Osteoblast (primary cell): ENCODE measurements at regions not wholly inside any gene's neighbourhood (a gene's known extent, or its start where the extent isn't known, plus 50 kb on each side); places are given as distances from the start of the nearest gene placed in this dataset.
"Not testable (repeated sequence)": the region's sequence is repeated elsewhere in the genome, so short reads cannot be mapped to it uniquely, and the experiment has no call there.

Experiments used
- DNase-seq: peaks from one replicate; pipeline ENCODE4 v3.0.0; 2011; ENCODE audit warnings: low spot score, mixed read lengths; ENCODE audit not compliant: insufficient read length; ENCODE audit errors: missing footprints
- H2AFZ ChIP-seq: 2 replicates; pipeline ENCODE4 v1.6.0; 2011; ENCODE audit warnings: mild to moderate bottlenecking, low read length
- H3K27ac ChIP-seq: 2 replicates; pipeline ENCODE4 v1.5.1; 2011; ENCODE audit warnings: mild to moderate bottlenecking, low read depth, low read length, moderate library complexity
- H3K27me3 ChIP-seq: 2 replicates; pipeline ENCODE4 v1.6.0; 2012; ENCODE audit warnings: mild to moderate bottlenecking, control low read depth, inconsistent platforms, low read length, moderate library complexity; ENCODE audit not compliant: insufficient read depth
- H3K36me3 ChIP-seq: 2 replicates; pipeline ENCODE4 v1.5.1; 2011; ENCODE audit warnings: mild to moderate bottlenecking, low read length, control low read depth, moderate library complexity; ENCODE audit not compliant: insufficient read depth
- H3K4me1 ChIP-seq: 2 replicates; pipeline ENCODE4 v1.5.1; 2011; ENCODE audit warnings: mild to moderate bottlenecking, low read length, control low read depth, moderate library complexity; ENCODE audit not compliant: insufficient read depth
- H3K4me2 ChIP-seq: 2 replicates; pipeline ENCODE4 v1.6.0; 2011; ENCODE audit warnings: mild to moderate bottlenecking, low read length; ENCODE audit not compliant: insufficient read depth
- H3K4me3 ChIP-seq: fragments of 200-600 bp; sonication (generic); 3 replicates; pipeline ENCODE4 v1.5.1; 2012; ENCODE audit warnings: mild to moderate bottlenecking, low read length, inconsistent platforms; ENCODE audit not compliant: insufficient read depth
- H3K79me2 ChIP-seq: 2 replicates; pipeline ENCODE4 v1.6.0; 2012; ENCODE audit warnings: mild to moderate bottlenecking, low read length, control low read depth, inconsistent platforms; ENCODE audit not compliant: insufficient read depth
- H3K9me3 ChIP-seq: 2 replicates; pipeline ENCODE4 v1.5.1; 2011; ENCODE audit warnings: low read depth, low read length, control low read depth
- H4K20me1 ChIP-seq: 2 replicates; pipeline ENCODE4 v1.6.0; 2012; ENCODE audit warnings: mild to moderate bottlenecking, low read length, control low read depth; ENCODE audit not compliant: insufficient read depth
- TF ChIP-seq, protein P1 (sequence below): IDR thresholded peaks from 2 replicates; pipeline ENCODE4 v1.5.1; 2011; ENCODE audit warnings: mild to moderate bottlenecking, low read depth, low read length, moderate library complexity; ENCODE audit errors: extremely low read depth

DNA sequence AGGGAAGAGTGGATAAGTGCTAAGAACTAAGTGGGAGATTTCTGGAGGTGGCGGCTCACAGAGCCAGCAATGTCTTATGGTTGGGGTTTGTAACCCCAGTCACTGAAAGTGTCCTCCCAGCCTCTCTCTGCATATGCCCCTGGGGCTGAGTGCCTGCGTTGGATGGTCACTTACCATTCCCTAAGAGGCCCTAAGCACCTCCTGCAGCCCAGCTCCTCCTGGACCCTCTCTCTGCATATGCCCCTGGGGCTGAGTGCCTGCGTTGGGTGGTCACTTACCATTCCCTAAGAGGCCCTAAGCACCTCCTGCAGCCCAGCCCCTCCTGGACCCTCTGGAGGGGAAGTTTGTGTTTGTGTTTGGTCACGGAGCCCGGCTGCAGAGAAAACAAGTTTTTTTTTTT, 425.8 kb downstream of the TMEM121 start:
- H3K4me1 ChIP-seq: no peaks in the 10 kb centered on the region
- no peak overlapping the region for H3K27ac ChIP-seq
- no peak overlapping the region for H2AFZ ChIP-seq
- H3K9me3 ChIP-seq: no peaks in the 10 kb centered on the region
- no peaks in the 10 kb centered on the region for H3K36me3 ChIP-seq
- no peaks in the 10 kb centered on the region for H4K20me1 ChIP-seq
- no peaks in the 10 kb centered on the region for H3K79me2 ChIP-seq
- H3K27me3 ChIP-seq: no peaks in the 10 kb centered on the region
- no peak overlapping the region for H3K4me2 ChIP-seq
- TF ChIP-seq, protein P1, sequence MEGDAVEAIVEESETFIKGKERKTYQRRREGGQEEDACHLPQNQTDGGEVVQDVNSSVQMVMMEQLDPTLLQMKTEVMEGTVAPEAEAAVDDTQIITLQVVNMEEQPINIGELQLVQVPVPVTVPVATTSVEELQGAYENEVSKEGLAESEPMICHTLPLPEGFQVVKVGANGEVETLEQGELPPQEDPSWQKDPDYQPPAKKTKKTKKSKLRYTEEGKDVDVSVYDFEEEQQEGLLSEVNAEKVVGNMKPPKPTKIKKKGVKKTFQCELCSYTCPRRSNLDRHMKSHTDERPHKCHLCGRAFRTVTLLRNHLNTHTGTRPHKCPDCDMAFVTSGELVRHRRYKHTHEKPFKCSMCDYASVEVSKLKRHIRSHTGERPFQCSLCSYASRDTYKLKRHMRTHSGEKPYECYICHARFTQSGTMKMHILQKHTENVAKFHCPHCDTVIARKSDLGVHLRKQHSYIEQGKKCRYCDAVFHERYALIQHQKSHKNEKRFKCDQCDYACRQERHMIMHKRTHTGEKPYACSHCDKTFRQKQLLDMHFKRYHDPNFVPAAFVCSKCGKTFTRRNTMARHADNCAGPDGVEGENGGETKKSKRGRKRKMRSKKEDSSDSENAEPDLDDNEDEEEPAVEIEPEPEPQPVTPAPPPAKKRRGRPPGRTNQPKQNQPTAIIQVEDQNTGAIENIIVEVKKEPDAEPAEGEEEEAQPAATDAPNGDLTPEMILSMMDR: no peak
- DNase-seq: no peak
- no peak overlapping the region for H3K4me3 ChIP-seq

DNA sequence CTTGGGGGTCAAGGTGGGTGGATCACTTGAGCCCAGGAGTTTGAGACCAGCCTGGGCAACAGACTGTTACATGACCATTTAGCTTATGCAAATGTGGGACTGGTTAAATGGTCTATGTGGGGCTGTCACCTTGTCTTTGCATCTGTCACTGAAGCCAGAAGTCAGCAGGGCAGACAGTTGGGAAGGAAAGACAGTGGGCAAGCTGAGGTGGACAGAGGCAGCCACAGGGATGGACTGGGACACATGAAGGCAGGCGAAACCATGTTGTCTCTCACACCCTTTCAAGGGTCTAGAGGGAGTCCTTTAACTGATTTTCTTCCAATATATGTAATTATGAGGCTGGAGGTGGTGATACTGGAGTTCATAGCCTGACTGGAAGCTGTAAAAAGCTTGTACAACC, 426.4 kb downstream of the TMEM121 start:
- H3K9me3 ChIP-seq: no peaks in the 10 kb centered on the region
- DNase-seq: no peak
- no peaks in the 10 kb centered on the region for H3K79me2 ChIP-seq
- H2AFZ ChIP-seq: no peak overlapping the region
- no peaks in the 10 kb centered on the region for H3K4me1 ChIP-seq
- H3K27ac ChIP-seq: no peak overlapping the region
- H3K4me2 ChIP-seq: no peak overlapping the region
- TF ChIP-seq, protein P1: no peak
- no peaks in the 10 kb centered on the region for H4K20me1 ChIP-seq
- no peaks in the 10 kb centered on the region for H3K27me3 ChIP-seq
- H3K4me3 ChIP-seq: no peak overlapping the region
- H3K36me3 ChIP-seq: no peaks in the 10 kb centered on the region

DNA sequence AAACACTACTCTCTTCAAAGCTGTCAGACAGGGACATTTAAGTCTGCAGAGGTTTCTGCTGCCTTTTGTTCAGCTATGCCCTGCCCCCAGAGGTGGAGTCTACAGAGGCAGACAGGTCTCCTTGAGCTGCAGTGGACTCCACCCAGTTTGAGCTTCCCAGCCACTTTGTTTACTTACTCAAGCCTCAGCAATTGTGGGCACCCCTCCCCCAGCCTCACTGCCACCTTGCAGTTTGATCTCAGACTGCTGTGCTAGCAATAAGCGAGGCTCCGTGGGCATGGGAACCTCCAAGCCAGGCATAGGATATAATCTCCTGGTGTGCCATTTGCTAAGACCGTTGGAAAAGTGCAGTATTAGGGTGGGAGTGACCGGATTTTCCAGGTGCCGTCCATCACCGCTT, 435.2 kb downstream of the TMEM121 start:
- H3K27me3 ChIP-seq, H3K4me2 ChIP-seq, H3K4me1 ChIP-seq, H3K9me3 ChIP-seq, H3K4me3 ChIP-seq, H2AFZ ChIP-seq, H4K20me1 ChIP-seq, H3K36me3 ChIP-seq, H3K79me2 ChIP-seq, H3K27ac ChIP-seq, DNase-seq: not testable (repeated sequence)

DNA sequence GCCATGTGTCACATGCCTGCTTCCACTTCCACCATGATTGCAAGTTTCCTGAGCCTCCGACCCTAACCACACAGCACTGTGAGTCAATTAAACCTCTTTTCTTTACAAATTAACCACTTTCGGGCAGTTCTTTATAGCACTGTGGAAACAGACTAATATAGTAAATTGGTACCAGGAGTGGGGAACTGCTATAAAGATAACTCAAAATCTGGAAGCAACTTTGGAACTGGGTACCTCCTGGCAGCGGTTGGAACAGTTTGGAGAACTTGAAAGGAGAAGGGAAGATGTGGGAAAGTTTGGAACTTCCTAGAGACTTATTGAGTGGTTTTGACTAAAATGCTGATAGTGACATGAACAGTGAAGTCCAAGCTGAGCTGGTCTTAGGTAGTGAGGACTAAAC, 436.1 kb downstream of the TMEM121 start:
- no peak overlapping the region for H2AFZ ChIP-seq
- H3K27ac ChIP-seq: no peak overlapping the region
- H4K20me1 ChIP-seq: no peaks in the 10 kb centered on the region
- TF ChIP-seq, protein P1: no peak
- no peak overlapping the region for H3K4me3 ChIP-seq
- H3K4me1 ChIP-seq: no peaks in the 10 kb centered on the region
- no peaks in the 10 kb centered on the region for H3K9me3 ChIP-seq
- no peaks in the 10 kb centered on the region for H3K79me2 ChIP-seq
- H3K36me3 ChIP-seq: no peaks in the 10 kb centered on the region
- DNase-seq: no peak
- no peak overlapping the region for H3K4me2 ChIP-seq
- no peaks in the 10 kb centered on the region for H3K27me3 ChIP-seq

DNA sequence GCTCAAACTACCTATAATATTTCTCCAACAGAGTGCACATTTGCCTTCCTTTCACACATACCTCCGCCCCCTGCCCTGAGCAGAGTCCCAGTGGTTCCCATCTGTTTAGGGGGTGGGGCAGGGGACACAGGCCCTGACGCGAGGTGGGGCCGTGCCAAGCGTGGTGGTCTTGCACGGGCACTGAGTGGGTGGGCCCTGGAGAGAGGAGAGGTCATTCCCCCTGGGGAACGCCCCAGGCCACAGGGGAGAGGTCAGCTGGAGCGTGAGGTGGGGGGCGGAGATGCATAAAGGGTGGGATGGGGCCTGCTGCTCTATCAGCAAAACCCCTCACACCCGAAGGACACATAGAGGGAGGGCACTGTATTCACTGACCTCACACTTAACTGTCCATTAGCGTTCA, 441.9 kb downstream of the TMEM121 start:
- H3K4me2 ChIP-seq: no peak overlapping the region
- H3K4me3 ChIP-seq: no peak overlapping the region
- H3K27ac ChIP-seq: no peak overlapping the region
- H3K9me3 ChIP-seq: no peaks in the 10 kb centered on the region
- H3K79me2 ChIP-seq: no peaks in the 10 kb centered on the region
- no peaks in the 10 kb centered on the region for H3K4me1 ChIP-seq
- no peaks in the 10 kb centered on the region for H3K36me3 ChIP-seq
- no peak overlapping the region for H2AFZ ChIP-seq
- TF ChIP-seq, protein P1: no peak
- H3K27me3 ChIP-seq: no peaks in the 10 kb centered on the region
- no peak for DNase-seq
- H4K20me1 ChIP-seq: no peaks in the 10 kb centered on the region

DNA sequence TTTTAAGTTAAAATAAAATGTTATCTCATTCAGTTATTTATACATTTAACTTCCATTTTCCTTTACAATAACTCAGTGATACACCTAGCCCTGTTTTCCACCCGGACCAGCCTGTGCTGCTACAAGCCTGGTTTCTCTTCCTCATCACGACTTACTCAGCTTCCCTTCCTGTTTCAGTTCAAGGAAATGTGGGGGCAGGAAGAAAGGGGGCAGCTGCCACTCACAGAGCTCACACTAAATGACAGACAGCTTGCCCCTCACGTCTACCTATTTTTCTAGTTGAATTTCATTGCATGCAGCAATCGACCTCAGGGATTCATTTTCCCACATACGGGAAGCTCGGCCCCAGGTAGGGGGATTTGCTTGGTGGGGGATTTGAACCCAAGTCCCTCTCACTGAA, 442.6 kb downstream of the TMEM121 start:
- not testable (repeated sequence) for H3K4me1 ChIP-seq, H4K20me1 ChIP-seq, H3K27me3 ChIP-seq, H3K9me3 ChIP-seq, H3K36me3 ChIP-seq, DNase-seq, H3K27ac ChIP-seq, H3K79me2 ChIP-seq, H3K4me2 ChIP-seq, H2AFZ ChIP-seq, H3K4me3 ChIP-seq
